ENCODE measurements at regions not wholly inside any gene's neighbourhood (a gene's known extent, or its start where the extent isn't known, plus 50 kb on each side); places are given as distances from the start of the nearest gene placed in this dataset.
"Not testable (repeated sequence)": the region's sequence is repeated elsewhere in the genome, so short reads cannot be mapped to it uniquely, and the experiment has no call there.

- DNase-seq = no peak
These were observed 53.0 kb downstream of the ACTBL2 start for GRCh38 chr5:57429513-57430120.

- not testable (repeated sequence) for DNase-seq
These were observed 53.6 kb downstream of the ACTBL2 start for GRCh38 chr5:57429021-57429420.

- no peak for DNase-seq
These were observed 59.6 kb downstream of the ACTBL2 start for GRCh38 chr5:57422993-57423392.

GRCh38 chr5:57422341-57422740 lies 60.3 kb downstream of the ACTBL2 start:
- no peak for DNase-seq

- no peak for DNase-seq
These were observed 61.8 kb downstream of the ACTBL2 start for GRCh38 chr5:57420801-57421200.

- DNase-seq = no peak
These were observed 64.6 kb downstream of the ACTBL2 start for GRCh38 chr5:57417971-57418370.

GRCh38 chr5:57417320-57417719 lies 65.3 kb downstream of the ACTBL2 start:
- no peak for DNase-seq

GRCh38 chr5:57416278-57416994 lies 66.2 kb downstream of the ACTBL2 start:
- no peak for DNase-seq

GRCh38 chr5:57414857-57415256 lies 67.8 kb downstream of the ACTBL2 start:
- DNase-seq = no peak

- no peak for DNase-seq
These were observed 68.4 kb downstream of the ACTBL2 start for GRCh38 chr5:57414191-57414590.

- DNase-seq = no peak
These were observed 69.5 kb downstream of the ACTBL2 start for GRCh38 chr5:57413145-57413544.

- no peak for DNase-seq
These were observed 69.9 kb downstream of the ACTBL2 start for GRCh38 chr5:57412680-57413079.

- no peak for DNase-seq
These were observed 70.6 kb downstream of the ACTBL2 start for GRCh38 chr5:57411982-57412381.

- no peak for DNase-seq
These were observed 72.0 kb downstream of the ACTBL2 start for GRCh38 chr5:57410374-57411320.

- no peak for DNase-seq
These were observed 73.9 kb downstream of the ACTBL2 start for GRCh38 chr5:57408714-57409113.

- DNase-seq = no peak
These were observed 74.3 kb downstream of the ACTBL2 start for GRCh38 chr5:57408285-57408684.

GRCh38 chr5:57407391-57407790 lies 75.2 kb downstream of the ACTBL2 start:
- no peak for DNase-seq

GRCh38 chr5:57406641-57407040 lies 76.0 kb downstream of the ACTBL2 start:
- DNase-seq = no peak

- DNase-seq = no peak
These were observed 76.6 kb downstream of the ACTBL2 start for GRCh38 chr5:57405984-57406383.

GRCh38 chr5:57402761-57403160 lies 79.8 kb downstream of the ACTBL2 start:
- no peak for DNase-seq

- DNase-seq = no peak
These were observed 80.3 kb downstream of the ACTBL2 start for GRCh38 chr5:57402348-57402747.

GRCh38 chr5:57398413-57399093 lies 84.1 kb downstream of the ACTBL2 start:
- DNase-seq = no peak

- DNase-seq = no peak
These were observed 85.9 kb downstream of the ACTBL2 start for GRCh38 chr5:57396701-57397100.

Data from 8988T (cell line).